Dedifferentiated amniotic fluid mesenchymal stem cell (primary cell): ENCODE measurements at regions not wholly inside any gene's neighbourhood (a gene's known extent, or its start where the extent isn't known, plus 50 kb on each side); places are given as distances from the start of the nearest gene placed in this dataset.

Experiments
- DNase-seq: peaks from one replicate; pipeline ENCODE4 v3.0.0-alpha.2; 2016; ENCODE audit errors: extremely low spot score

- peak; percentile 34 for DNase-seq
These were observed 90.7 kb upstream of the BEND6 start for GRCh38 chr6:56864171-56864616.

- peak; percentile 18 for DNase-seq
These were observed 91.5 kb upstream of the BEND6 start for GRCh38 chr6:56863366-56863765.

- DNase-seq, result no peak
These were observed 92.3 kb upstream of the BEND6 start for GRCh38 chr6:56862415-56863175.

- no peak for DNase-seq
These were observed 94.4 kb upstream of the BEND6 start for GRCh38 chr6:56860475-56860874.

GRCh38 chr6:56856036-56856580 is 98.8 kb upstream of the BEND6 start:
- DNase-seq, result no peak

- no peak for DNase-seq
These were observed 100.8 kb upstream of the BEND6 start for GRCh38 chr6:56854086-56854485.

- DNase-seq, result no peak
These were observed 101.4 kb upstream of the BEND6 start for GRCh38 chr6:56853541-56853940.

GRCh38 chr6:56852260-56853010 is 102.5 kb upstream of the BEND6 start:
- no peak for DNase-seq

GRCh38 chr6:56851541-56852259 is 103.2 kb upstream of the BEND6 start:
- DNase-seq, result peak; percentile 90

GRCh38 chr6:56851074-56851473 is 103.8 kb upstream of the BEND6 start:
- peak; percentile 45 for DNase-seq

GRCh38 chr6:56850626-56851025 is 104.3 kb upstream of the BEND6 start:
- DNase-seq, result no peak

GRCh38 chr6:56849896-56850295 is 105.0 kb upstream of the BEND6 start:
- no peak for DNase-seq

GRCh38 chr6:56848105-56848504 is 106.8 kb upstream of the BEND6 start:
- DNase-seq, result no peak

- DNase-seq, result no peak
These were observed 109.9 kb upstream of the BEND6 start for GRCh38 chr6:56845032-56845431.

GRCh38 chr6:56843476-56844349 is 111.2 kb upstream of the BEND6 start:
- DNase-seq, result peak; percentile 78

GRCh38 chr6:56842686-56843475 is 112.0 kb upstream of the BEND6 start:
- peak; percentile 52 for DNase-seq

GRCh38 chr6:56841751-56842150 is 113.2 kb upstream of the BEND6 start:
- peak; percentile 14 for DNase-seq

GRCh38 chr6:56841381-56841749 is 113.5 kb upstream of the BEND6 start:
- DNase-seq, result no peak

- peak; percentile 68 for DNase-seq
These were observed 114.2 kb upstream of the BEND6 start for GRCh38 chr6:56840467-56841380.
